Panc1 (cell line): ENCODE measurements at regions not wholly inside any gene's neighbourhood (a gene's known extent, or its start where the extent isn't known, plus 50 kb on each side); places are given as distances from the start of the nearest gene placed in this dataset.

Experiments
- POLR2AphosphoS5 ChIP-seq: IDR thresholded peaks from 2 replicates; pipeline ENCODE4 v1.6.1; 2012; ENCODE audit warnings: mild to moderate bottlenecking, low read depth, low read length, moderate library complexity
- TF ChIP-seq, protein P1 (sequence below): fragments of 450-650 bp; IDR thresholded peaks from 2 replicates; pipeline ENCODE4 v1.5.1; 2017; ENCODE audit warnings: mild to moderate bottlenecking

DNA sequence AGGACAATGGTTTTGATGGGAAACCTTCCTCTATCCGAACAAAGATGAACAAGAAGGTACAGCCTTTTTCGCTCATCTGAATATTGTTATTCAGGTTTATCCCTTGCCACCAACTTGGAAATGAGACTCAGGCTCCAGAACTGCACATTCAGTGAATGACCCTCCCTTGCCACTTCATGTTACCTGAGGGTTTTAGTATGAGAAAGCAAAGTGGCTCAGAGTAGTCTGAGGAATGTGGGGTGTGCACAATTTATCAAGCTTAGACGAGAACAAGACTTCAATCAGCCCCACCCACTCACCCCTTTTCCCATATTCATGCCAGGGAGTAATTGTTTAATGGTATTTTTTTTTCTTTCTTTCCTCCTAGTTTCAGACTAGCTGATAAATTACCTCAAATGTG, 265.3 kb upstream of the POU1F1 start:
- TF ChIP-seq, protein P1, sequence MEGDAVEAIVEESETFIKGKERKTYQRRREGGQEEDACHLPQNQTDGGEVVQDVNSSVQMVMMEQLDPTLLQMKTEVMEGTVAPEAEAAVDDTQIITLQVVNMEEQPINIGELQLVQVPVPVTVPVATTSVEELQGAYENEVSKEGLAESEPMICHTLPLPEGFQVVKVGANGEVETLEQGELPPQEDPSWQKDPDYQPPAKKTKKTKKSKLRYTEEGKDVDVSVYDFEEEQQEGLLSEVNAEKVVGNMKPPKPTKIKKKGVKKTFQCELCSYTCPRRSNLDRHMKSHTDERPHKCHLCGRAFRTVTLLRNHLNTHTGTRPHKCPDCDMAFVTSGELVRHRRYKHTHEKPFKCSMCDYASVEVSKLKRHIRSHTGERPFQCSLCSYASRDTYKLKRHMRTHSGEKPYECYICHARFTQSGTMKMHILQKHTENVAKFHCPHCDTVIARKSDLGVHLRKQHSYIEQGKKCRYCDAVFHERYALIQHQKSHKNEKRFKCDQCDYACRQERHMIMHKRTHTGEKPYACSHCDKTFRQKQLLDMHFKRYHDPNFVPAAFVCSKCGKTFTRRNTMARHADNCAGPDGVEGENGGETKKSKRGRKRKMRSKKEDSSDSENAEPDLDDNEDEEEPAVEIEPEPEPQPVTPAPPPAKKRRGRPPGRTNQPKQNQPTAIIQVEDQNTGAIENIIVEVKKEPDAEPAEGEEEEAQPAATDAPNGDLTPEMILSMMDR: no peak
- TF ChIP-seq POLR2AphosphoS5: no peak
